Adrenal gland (tissue), 5 donors: ENCODE measurements at regions not wholly inside any gene's neighbourhood (a gene's known extent, or its start where the extent isn't known, plus 50 kb on each side); places are given as distances from the start of the nearest gene placed in this dataset.

Experiments used
- POLR2A ChIP-seq, 2 donors: fragments of 450-650 bp; IDR thresholded peaks; one replicate each; pipeline ENCODE4 v1.6.1; 2017; ENCODE audit warnings: antibody characterized with exemption in 2 of 2, mild to moderate bottlenecking in 2 of 2, moderate library complexity in 1 of 2
- TF ChIP-seq, protein P1 (sequence below), 6 experiments: fragments of 450-650 bp in 4 of 6; fragments of 200-600 bp in 2 of 6; sonication (generic) in 1 of 6; IDR thresholded peaks; 1 replicate in 5 of 6; 2 replicates in 1 of 6; pipeline versions ENCODE4 v1.5.1 to v1.8.0; 2016 to 2021; ENCODE audit warnings: antibody characterized with exemption in 6 of 6, mild to moderate bottlenecking in 2 of 6, moderate library complexity in 1 of 6
- donor health status: DM: no; HTN: no; CAD: no.

DNA sequence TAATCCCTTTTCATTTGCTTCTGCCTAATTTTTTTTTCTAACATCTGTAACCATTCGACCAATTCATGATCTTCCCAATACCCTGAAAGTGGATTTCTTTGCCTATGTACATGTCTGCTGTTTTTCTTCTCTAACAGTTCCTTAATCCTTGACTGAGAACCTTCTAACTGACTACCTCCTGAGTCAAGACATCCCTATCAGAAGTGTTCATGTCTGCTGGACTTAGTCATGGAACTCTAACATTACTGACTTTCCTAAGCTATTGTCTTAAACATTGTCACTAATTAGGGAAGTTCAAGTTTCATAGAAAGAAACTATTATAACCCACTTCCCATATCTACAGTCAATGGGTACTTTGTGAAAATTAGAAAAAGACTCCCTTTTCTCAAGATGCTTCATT lies 52.4 kb upstream of the IRX5 start:
- no peak for TF ChIP-seq POLR2A (IDR thresholded peaks at IDR 0.05)
- TF ChIP-seq, protein P1, sequence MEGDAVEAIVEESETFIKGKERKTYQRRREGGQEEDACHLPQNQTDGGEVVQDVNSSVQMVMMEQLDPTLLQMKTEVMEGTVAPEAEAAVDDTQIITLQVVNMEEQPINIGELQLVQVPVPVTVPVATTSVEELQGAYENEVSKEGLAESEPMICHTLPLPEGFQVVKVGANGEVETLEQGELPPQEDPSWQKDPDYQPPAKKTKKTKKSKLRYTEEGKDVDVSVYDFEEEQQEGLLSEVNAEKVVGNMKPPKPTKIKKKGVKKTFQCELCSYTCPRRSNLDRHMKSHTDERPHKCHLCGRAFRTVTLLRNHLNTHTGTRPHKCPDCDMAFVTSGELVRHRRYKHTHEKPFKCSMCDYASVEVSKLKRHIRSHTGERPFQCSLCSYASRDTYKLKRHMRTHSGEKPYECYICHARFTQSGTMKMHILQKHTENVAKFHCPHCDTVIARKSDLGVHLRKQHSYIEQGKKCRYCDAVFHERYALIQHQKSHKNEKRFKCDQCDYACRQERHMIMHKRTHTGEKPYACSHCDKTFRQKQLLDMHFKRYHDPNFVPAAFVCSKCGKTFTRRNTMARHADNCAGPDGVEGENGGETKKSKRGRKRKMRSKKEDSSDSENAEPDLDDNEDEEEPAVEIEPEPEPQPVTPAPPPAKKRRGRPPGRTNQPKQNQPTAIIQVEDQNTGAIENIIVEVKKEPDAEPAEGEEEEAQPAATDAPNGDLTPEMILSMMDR (IDR thresholded peaks at IDR 0.05): no peak
